Keratinocyte (primary cell): ENCODE measurements at regions not wholly inside any gene's neighbourhood (a gene's known extent, or its start where the extent isn't known, plus 50 kb on each side); places are given as distances from the start of the nearest gene placed in this dataset.

Experiments used
- DNase-seq: peaks from one replicate; pipeline ENCODE4 v3.0.0-alpha.2; 2011; ENCODE audit warnings: low read depth, missing footprints, low spot score
- FAIRE-seq: peaks from 2 replicates; lab custom pipeline; 2011; peaks lifted over from hg19 to GRCh38; lab: Jason Lieb, UNC
- H2AFZ ChIP-seq: 2 replicates; pipeline ENCODE4 v1.6.0; 2012; ENCODE audit warnings: low read length, control low read depth, inconsistent platforms; ENCODE audit not compliant: control insufficient read depth
- H3K27ac ChIP-seq: 2 replicates; pipeline ENCODE4 v1.5.1; 2011; ENCODE audit warnings: low read length; ENCODE audit not compliant: control insufficient read depth, insufficient read depth
- H3K27me3 ChIP-seq: 3 replicates; pipeline ENCODE4 v1.6.0; 2011; ENCODE audit warnings: low read length; ENCODE audit not compliant: control insufficient read depth, insufficient read depth; ENCODE audit errors: extremely low read depth
- H3K36me3 ChIP-seq, 2 experiments: 2 replicates in 1 of 2; 3 replicates in 1 of 2; pipeline ENCODE4 v1.5.1; 2011; ENCODE audit warnings: low read length in 2 of 2, mild to moderate bottlenecking in 1 of 2; ENCODE audit not compliant: control insufficient read depth in 2 of 2, insufficient read depth in 2 of 2; ENCODE audit errors: extremely low read depth in 1 of 2
- H3K4me1 ChIP-seq: 3 replicates; pipeline ENCODE4 v1.5.1; 2011; ENCODE audit warnings: low read length; ENCODE audit not compliant: control insufficient read depth, insufficient read depth; ENCODE audit errors: extremely low read depth
- H3K4me2 ChIP-seq: 3 replicates; pipeline ENCODE4 v1.6.0; 2011; ENCODE audit warnings: low read depth, low read length; ENCODE audit not compliant: control insufficient read depth, insufficient read depth; ENCODE audit errors: extremely low read depth
- H3K4me3 ChIP-seq, 3 experiments: fragments of 200-600 bp in 1 of 3; sonication (generic) in 1 of 3; 2 replicates in 2 of 3; 3 replicates in 1 of 3; pipeline ENCODE4 v1.5.1; 2011 to 2016; ENCODE audit warnings: low read length in 3 of 3, mild to moderate bottlenecking in 3 of 3, control low read depth in 2 of 3, inconsistent platforms in 1 of 3, low read depth in 1 of 3, mixed read lengths in 1 of 3, mixed run types in 1 of 3, moderate library complexity in 1 of 3; ENCODE audit not compliant: control insufficient read depth in 2 of 3, insufficient read depth in 2 of 3; ENCODE audit errors: extremely low read depth in 1 of 3
- H3K79me2 ChIP-seq: 2 replicates; pipeline ENCODE4 v1.6.0; 2012; ENCODE audit warnings: low read length; ENCODE audit not compliant: control insufficient read depth, insufficient read depth
- H3K9ac ChIP-seq: 3 replicates; pipeline ENCODE4 v1.6.0; 2011; ENCODE audit warnings: low read length; ENCODE audit not compliant: control insufficient read depth, insufficient read depth; ENCODE audit errors: extremely low read depth
- H3K9me1 ChIP-seq: 3 replicates; pipeline ENCODE4 v1.6.0; 2011; ENCODE audit warnings: low read length; ENCODE audit not compliant: control insufficient read depth, insufficient read depth; ENCODE audit errors: extremely low read depth
- H3K9me3 ChIP-seq: 2 replicates; pipeline ENCODE4 v1.5.1; 2012; ENCODE audit warnings: low read depth, low read length; ENCODE audit not compliant: control insufficient read depth
- H4K20me1 ChIP-seq: 3 replicates; pipeline ENCODE4 v1.6.0; 2011; ENCODE audit warnings: low read length; ENCODE audit not compliant: control insufficient read depth, insufficient read depth; ENCODE audit errors: extremely low read depth
- EZH2 ChIP-seq: IDR thresholded peaks from one replicate; pipeline ENCODE4 v1.6.1; 2012; ENCODE audit warnings: inconsistent platforms, mild to moderate bottlenecking, low read length, moderate library complexity
- dilution Hi-C: fragments of 300-500 bp; cut with MboI; formaldehyde crosslinking; loops from one replicate; pipeline ENCODE4 v1.7.0; 2020; ENCODE audit warnings: low sequenced_read_pairs; ENCODE audit not compliant: extremely low pct_ligation_motif_present
- TF ChIP-seq, protein P1 (sequence below), 3 experiments: IDR thresholded peaks in 1 of 3; conservative IDR thresholded peaks in 1 of 3; optimal IDR thresholded peaks in 1 of 3; 2 replicates in 2 of 3; 3 replicates in 1 of 3; pipeline versions ENCODE3 to v1.5.1; 2011; ENCODE audit warnings: low read length in 3 of 3, mild to moderate bottlenecking in 3 of 3, moderate library complexity in 2 of 3, control low read depth in 1 of 3, inconsistent platforms in 1 of 3; ENCODE audit not compliant: insufficient read depth in 2 of 3; ENCODE audit errors: extremely low read depth in 1 of 3

DNA sequence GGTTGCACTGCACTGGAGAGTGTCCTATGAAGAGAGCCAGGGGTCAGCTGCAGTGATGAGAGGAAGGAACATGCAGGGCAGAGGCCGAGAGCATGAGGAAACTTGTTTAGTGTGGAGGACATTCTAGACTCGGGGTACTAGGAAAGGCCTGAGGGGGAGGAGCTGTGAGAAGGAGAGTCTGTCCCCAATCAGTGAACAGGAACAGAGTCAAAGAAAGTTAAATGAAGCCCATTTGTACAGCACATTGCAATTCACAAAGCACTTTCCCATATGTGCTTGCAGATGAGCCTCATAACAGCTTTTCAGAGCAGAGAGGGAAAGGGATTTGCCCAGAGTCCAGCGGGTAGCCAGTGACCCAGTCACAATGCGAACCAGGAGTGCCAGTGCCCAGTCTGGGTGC is 83.4 kb downstream of the NAV1 start:
- H3K4me3 ChIP-seq = no peak overlapping the region
- no peaks in the 10 kb centered on the region for H3K4me1 ChIP-seq
- peaks cover 9% of the 10 kb centered on the region for H3K27me3 ChIP-seq
- H3K9me1 ChIP-seq = no peaks in the 10 kb centered on the region
- H4K20me1 ChIP-seq = no peaks in the 10 kb centered on the region
- H3K4me2 ChIP-seq = no peak overlapping the region
- DNase-seq (no peak), FAIRE-seq (no peak)
- H3K27ac ChIP-seq = no peak overlapping the region
- H3K9ac ChIP-seq = no peak overlapping the region
- H3K36me3 ChIP-seq = no peaks in the 10 kb centered on the region
- dilution Hi-C loops = no loop called here
- no peak for TF ChIP-seq EZH2
- TF ChIP-seq, protein P1, sequence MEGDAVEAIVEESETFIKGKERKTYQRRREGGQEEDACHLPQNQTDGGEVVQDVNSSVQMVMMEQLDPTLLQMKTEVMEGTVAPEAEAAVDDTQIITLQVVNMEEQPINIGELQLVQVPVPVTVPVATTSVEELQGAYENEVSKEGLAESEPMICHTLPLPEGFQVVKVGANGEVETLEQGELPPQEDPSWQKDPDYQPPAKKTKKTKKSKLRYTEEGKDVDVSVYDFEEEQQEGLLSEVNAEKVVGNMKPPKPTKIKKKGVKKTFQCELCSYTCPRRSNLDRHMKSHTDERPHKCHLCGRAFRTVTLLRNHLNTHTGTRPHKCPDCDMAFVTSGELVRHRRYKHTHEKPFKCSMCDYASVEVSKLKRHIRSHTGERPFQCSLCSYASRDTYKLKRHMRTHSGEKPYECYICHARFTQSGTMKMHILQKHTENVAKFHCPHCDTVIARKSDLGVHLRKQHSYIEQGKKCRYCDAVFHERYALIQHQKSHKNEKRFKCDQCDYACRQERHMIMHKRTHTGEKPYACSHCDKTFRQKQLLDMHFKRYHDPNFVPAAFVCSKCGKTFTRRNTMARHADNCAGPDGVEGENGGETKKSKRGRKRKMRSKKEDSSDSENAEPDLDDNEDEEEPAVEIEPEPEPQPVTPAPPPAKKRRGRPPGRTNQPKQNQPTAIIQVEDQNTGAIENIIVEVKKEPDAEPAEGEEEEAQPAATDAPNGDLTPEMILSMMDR (optimal IDR thresholded peaks at IDR 0.05 in 1 of 3, IDR thresholded peaks at IDR 0.05 in 1 of 3, conservative IDR thresholded peaks at IDR 0.05 in 1 of 3; ENCODE audit: extremely low read depth in 1 of 3, insufficient read depth in 2 of 3, low read length in 3 of 3) = no peak
- no peaks in the 10 kb centered on the region for H3K79me2 ChIP-seq
- no peak overlapping the region for H2AFZ ChIP-seq
- H3K9me3 ChIP-seq = no peaks in the 10 kb centered on the region

GRCh38 chr1:201622824-201623223 is 83.9 kb downstream of the NAV1 start:
- Histone ChIP-seq H3K4me1 (no peaks in the 10 kb centered on the region), H3K27me3 (peaks cover 9% of the 10 kb centered on the region), H4K20me1 (no peaks in the 10 kb centered on the region), H3K36me3 (no peaks in the 10 kb centered on the region), H2AFZ (no peak overlapping the region), H3K27ac (no peak overlapping the region), H3K9me1 (no peaks in the 10 kb centered on the region), H3K4me2 (no peak overlapping the region), H3K79me2 (no peaks in the 10 kb centered on the region), H3K4me3 (no peak overlapping the region), H3K9me3 (no peaks in the 10 kb centered on the region), H3K9ac (no peak overlapping the region)
- dilution Hi-C loops = no loop called here
- no peak for FAIRE-seq
- TF ChIP-seq EZH2 = no peak
- TF ChIP-seq, protein P1 (optimal IDR thresholded peaks at IDR 0.05 in 1 of 3, IDR thresholded peaks at IDR 0.05 in 1 of 3, conservative IDR thresholded peaks at IDR 0.05 in 1 of 3; ENCODE audit: extremely low read depth in 1 of 3, insufficient read depth in 2 of 3, low read length in 3 of 3) = no peak
- no peak for DNase-seq
